GM12872 (cell line): ENCODE measurements at regions not wholly inside any gene's neighbourhood (a gene's known extent, or its start where the extent isn't known, plus 50 kb on each side); places are given as distances from the start of the nearest gene placed in this dataset.

ENCODE experiments used
- TF ChIP-seq, protein P1 (sequence below): IDR thresholded peaks from 3 replicates; pipeline ENCODE4 v1.5.1; 2011; ENCODE audit warnings: low read depth, mild to moderate bottlenecking, low read length, moderate library complexity; ENCODE audit not compliant: insufficient read depth

- TF ChIP-seq, protein P1, sequence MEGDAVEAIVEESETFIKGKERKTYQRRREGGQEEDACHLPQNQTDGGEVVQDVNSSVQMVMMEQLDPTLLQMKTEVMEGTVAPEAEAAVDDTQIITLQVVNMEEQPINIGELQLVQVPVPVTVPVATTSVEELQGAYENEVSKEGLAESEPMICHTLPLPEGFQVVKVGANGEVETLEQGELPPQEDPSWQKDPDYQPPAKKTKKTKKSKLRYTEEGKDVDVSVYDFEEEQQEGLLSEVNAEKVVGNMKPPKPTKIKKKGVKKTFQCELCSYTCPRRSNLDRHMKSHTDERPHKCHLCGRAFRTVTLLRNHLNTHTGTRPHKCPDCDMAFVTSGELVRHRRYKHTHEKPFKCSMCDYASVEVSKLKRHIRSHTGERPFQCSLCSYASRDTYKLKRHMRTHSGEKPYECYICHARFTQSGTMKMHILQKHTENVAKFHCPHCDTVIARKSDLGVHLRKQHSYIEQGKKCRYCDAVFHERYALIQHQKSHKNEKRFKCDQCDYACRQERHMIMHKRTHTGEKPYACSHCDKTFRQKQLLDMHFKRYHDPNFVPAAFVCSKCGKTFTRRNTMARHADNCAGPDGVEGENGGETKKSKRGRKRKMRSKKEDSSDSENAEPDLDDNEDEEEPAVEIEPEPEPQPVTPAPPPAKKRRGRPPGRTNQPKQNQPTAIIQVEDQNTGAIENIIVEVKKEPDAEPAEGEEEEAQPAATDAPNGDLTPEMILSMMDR, result no peak
Measured at GRCh38 chr7:46942574-46942973, 639.3 kb downstream of the TNS3 start.

DNA sequence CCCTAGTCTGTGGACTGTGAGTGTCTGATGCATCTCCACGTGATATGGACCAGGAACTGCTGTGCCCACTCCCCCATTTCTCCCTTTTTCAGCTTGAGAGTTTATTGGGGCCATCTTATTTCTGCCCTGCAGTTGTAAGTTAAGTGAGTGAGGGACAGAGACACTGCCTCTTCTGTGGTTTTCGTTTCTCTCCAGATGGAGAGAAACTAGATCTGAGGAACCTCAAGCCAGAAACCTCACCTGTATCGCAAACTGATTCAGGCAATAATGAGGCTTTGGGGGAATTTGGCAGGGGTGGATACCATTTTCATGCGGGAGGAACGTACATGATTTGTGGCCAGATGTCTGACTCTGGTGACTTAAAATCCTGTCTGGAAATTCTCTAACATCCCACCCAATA is 641.7 kb downstream of the TNS3 start:
- TF ChIP-seq, protein P1, result no peak

GRCh38 chr7:46939558-46939957 is 642.4 kb downstream of the TNS3 start:
- TF ChIP-seq, protein P1, result no peak

DNA sequence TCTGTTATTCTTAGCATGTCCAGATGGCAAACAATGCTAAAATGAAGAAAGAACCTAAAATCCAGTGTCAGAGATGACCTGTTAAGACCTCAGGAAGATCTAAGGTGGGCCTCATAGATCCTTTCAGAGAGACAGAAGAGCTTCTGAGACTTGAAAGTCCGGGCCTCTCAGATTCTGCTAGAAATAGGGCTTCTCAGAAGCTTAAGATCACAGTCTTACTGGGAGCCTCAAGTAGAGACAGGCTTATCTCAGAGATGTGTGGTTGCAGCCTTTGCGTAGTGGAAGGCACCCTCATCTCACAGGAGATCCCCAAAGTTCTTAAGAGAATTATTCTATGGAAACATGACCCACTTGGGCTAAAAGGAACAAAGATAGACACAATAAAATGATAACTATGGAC is 642.8 kb downstream of the TNS3 start:
- TF ChIP-seq, protein P1, result no peak

- TF ChIP-seq, protein P1, result no peak
Measured at GRCh38 chr7:46937826-46938225, 644.1 kb downstream of the TNS3 start.

DNA sequence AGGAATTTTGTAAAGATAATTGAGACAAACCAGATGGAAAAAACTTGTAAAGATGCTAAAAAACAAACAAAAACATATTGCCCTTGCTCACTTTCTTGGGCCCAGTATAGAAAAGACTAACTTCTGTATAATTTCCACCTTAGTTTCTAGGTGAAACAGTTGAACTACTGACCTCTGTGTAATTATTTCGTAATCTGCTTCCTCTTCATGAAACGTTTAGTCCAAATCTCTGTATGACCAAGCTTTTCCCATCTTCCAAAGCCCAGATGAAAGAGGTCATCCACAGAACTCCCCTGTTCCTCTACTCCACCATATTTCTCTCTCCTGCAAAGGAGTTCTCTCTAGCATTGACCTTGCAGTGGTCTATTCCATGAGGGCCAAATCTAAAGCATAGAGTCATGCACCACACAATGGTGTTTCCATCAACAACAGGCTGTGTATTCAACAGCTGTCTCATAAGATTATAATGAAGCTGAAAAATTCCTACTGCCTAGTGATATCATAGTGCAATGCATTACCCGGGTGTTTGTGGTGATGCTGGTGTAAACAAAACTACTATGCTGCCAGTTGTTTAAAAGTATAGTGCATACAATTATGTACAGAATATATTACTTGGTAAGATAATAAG is 647.6 kb downstream of the TNS3 start:
- TF ChIP-seq, protein P1, result no peak

GRCh38 chr7:46933596-46933995 is 648.3 kb downstream of the TNS3 start:
- TF ChIP-seq, protein P1, result no peak
